CD14-positive monocyte (primary cell): ENCODE measurements at regions not wholly inside any gene's neighbourhood (a gene's known extent, or its start where the extent isn't known, plus 50 kb on each side); places are given as distances from the start of the nearest gene placed in this dataset.
A peak's percentile ranks its signal among the peaks of the same experiment; 100 is the strongest.

ENCODE experiments used
- DNase-seq, 3 donors: peaks; one replicate each; pipeline ENCODE4 v3.0.0-alpha.2; 2011 to 2022
- H2AFZ ChIP-seq: 2 replicates; pipeline ENCODE4 v1.6.0; 2012; ENCODE audit warnings: mild to moderate bottlenecking, low read depth, low read length, inconsistent platforms; ENCODE audit not compliant: insufficient read depth, poor library complexity, severe bottlenecking
- H3K27ac ChIP-seq, 2 donors: 1 replicate in 1 of 2; 2 replicates in 1 of 2; pipeline ENCODE4 v1.5.1; 2012 to 2013; ENCODE audit warnings: low read length in 2 of 2, control low read depth in 1 of 2, inconsistent platforms in 1 of 2, low read depth in 1 of 2, mild to moderate bottlenecking in 1 of 2
- H3K27me3 ChIP-seq, 2 donors: one replicate each; pipeline versions ENCODE4 v1.6.0 to v1.6.1; 2011 to 2013; ENCODE audit warnings: low read length in 2 of 2; ENCODE audit not compliant: control insufficient read depth in 2 of 2, insufficient read depth in 2 of 2
- H3K36me3 ChIP-seq, 2 donors: replicated peaks in 1 of 2; 1 replicate in 1 of 2; 2 replicates in 1 of 2; pipeline versions ENCODE4 v1.5.1 to v1.6.1; 2012 to 2013; ENCODE audit warnings: low read length in 2 of 2, control low read depth in 1 of 2, inconsistent platforms in 1 of 2, mild to moderate bottlenecking in 1 of 2; ENCODE audit not compliant: insufficient read depth in 2 of 2, control insufficient read depth in 1 of 2
- H3K4me1 ChIP-seq, 2 donors: 1 replicate in 1 of 2; 2 replicates in 1 of 2; pipeline versions ENCODE4 v1.5.1 to v1.6.1; 2012 to 2013; ENCODE audit warnings: low read length in 2 of 2, control low read depth in 1 of 2, inconsistent platforms in 1 of 2, mild to moderate bottlenecking in 1 of 2, moderate library complexity in 1 of 2; ENCODE audit not compliant: insufficient read depth in 2 of 2, control insufficient read depth in 1 of 2
- H3K4me2 ChIP-seq: replicated peaks from 2 replicates; pipeline ENCODE3; 2012; ENCODE audit warnings: low read length, moderate library complexity, mild to moderate bottlenecking; ENCODE audit not compliant: poor library complexity, severe bottlenecking; ENCODE audit errors: extremely low read depth
- H3K4me3 ChIP-seq, 3 experiments: fragments of 200-600 bp in 1 of 3; sonication (generic) in 1 of 3; replicated peaks in 1 of 3; 1 replicate in 2 of 3; 2 replicates in 1 of 3; pipeline ENCODE4 v1.5.1; 2011 to 2013; ENCODE audit warnings: low read length in 3 of 3, mild to moderate bottlenecking in 3 of 3, control low read depth in 2 of 3, low read depth in 2 of 3, inconsistent platforms in 1 of 3, moderate library complexity in 1 of 3
- H3K79me2 ChIP-seq: 2 replicates; pipeline ENCODE4 v1.6.0; 2012; ENCODE audit warnings: mild to moderate bottlenecking, control low read depth, inconsistent platforms, low read length, moderate library complexity; ENCODE audit not compliant: insufficient read depth
- H3K9ac ChIP-seq: 2 replicates; pipeline ENCODE4 v1.6.0; 2017; ENCODE audit warnings: low read length, mild to moderate bottlenecking; ENCODE audit not compliant: insufficient read depth, poor library complexity, severe bottlenecking
- H3K9me3 ChIP-seq, 2 donors: replicated peaks in 1 of 2; 1 replicate in 1 of 2; 2 replicates in 1 of 2; pipeline versions ENCODE4 v1.5.1 to v1.6.1; 2012 to 2013; ENCODE audit warnings: low read length in 2 of 2, control low read depth in 1 of 2; ENCODE audit not compliant: control insufficient read depth in 1 of 2, insufficient read depth in 1 of 2
- H4K20me1 ChIP-seq: 2 replicates; pipeline ENCODE4 v1.6.0; 2012; ENCODE audit warnings: mild to moderate bottlenecking, low read length, control low read depth, moderate library complexity; ENCODE audit not compliant: insufficient read depth
- H3K27ac Mint-ChIP-seq, 7 donors: one replicate each; pipeline ENCODE4 v1.8.0; 2020; ENCODE audit warnings: mild to moderate bottlenecking in 7 of 7, mixed read lengths in 7 of 7, moderate library complexity in 6 of 7, inconsistent platforms in 2 of 7
- H3K27me3 Mint-ChIP-seq, 3 donors: one replicate each; pipeline ENCODE4 v1.8.0; 2021 to 2022; ENCODE audit warnings: low read depth in 3 of 3, mild to moderate bottlenecking in 3 of 3, mixed read lengths in 3 of 3, moderate library complexity in 3 of 3, inconsistent platforms in 1 of 3
- H3K36me3 Mint-ChIP-seq, 2 donors: one replicate each; pipeline ENCODE4 v1.8.0; 2020; ENCODE audit warnings: mixed read lengths in 2 of 2, inconsistent platforms in 1 of 2, mild to moderate bottlenecking in 1 of 2
- H3K4me1 Mint-ChIP-seq: one replicate; pipeline ENCODE4 v1.8.0; 2020; ENCODE audit warnings: mild to moderate bottlenecking, mixed read lengths
- H3K4me3 Mint-ChIP-seq, 2 donors: one replicate each; pipeline ENCODE4 v1.8.0; 2020; ENCODE audit warnings: mild to moderate bottlenecking in 2 of 2, mixed read lengths in 2 of 2, moderate library complexity in 1 of 2
- H3K9me3 Mint-ChIP-seq, 7 donors: one replicate each; pipeline ENCODE4 v1.8.0; 2020 to 2022; ENCODE audit warnings: mixed read lengths in 7 of 7, mild to moderate bottlenecking in 6 of 7, moderate library complexity in 6 of 7, inconsistent platforms in 2 of 7
- WGBS: methylation state at CpG from one replicate; pipeline ENCODE4 v1.1.5; 2013; ENCODE audit warnings: missing lambda C conversion rate; ENCODE audit not compliant: insufficient coverage; 5-methylcytosine and 5-hydroxymethylcytosine counted together
- intact Hi-C, 2 donors: fragments of 100-400 bp; cut with micrococcal nuclease; formaldehyde crosslinking; loops; one replicate each; pipeline versions ENCODE4 v1.15.0 to v1.15.1; 2023
- TF ChIP-seq, protein P1 (sequence below): fragments of 200-600 bp; IDR thresholded peaks from one replicate; pipeline ENCODE4 v1.8.0; 2022; ENCODE audit warnings: antibody characterized with exemption, mild to moderate bottlenecking

DNA sequence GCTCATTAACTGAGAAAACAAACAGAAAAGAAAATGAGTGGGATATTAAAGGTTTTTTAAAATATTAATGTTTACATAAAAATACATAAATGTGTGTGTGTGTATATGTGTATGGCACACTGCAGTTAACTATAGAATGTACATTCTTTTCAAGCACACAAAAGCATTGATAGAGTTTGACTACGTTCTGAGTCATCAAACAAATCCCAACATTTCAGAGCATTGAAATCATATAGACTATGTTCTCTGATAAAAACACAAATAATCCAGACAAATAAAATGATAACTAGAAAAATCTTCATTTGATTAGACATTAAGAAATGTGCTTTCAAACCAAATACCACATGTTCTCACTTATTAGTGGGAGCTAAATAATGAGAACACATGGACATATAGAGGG, 84.3 kb upstream of the CELF4 start:
- DNase-seq: no peak
- H3K4me1 Mint-ChIP-seq: no peaks in the 10 kb centered on the region

DNA sequence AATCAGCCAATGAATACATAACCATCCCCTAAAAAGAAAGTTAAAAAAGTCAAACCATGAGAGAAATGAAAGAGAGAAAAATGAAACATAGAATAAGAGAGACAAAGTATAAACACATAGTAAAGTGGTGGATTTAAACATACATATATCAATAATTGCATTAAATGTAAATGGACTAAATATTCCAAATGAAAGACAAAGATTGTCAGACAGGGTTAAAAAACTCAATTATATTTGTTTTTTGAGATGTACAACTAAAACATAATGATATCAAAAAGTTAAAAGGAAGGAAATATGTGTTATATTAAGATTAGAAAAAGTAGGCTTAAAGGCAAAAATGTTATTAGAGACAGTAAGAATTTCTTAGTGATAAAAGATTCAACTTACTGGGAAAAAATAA, 83.8 kb upstream of the CELF4 start:
- no peak for DNase-seq
- Histone ChIP-seq H3K4me2 (no peak overlapping the region), H3K9ac (no peak overlapping the region), H3K27ac (no peak overlapping the region), H4K20me1 (no peaks in the 10 kb centered on the region), H3K9me3 (peaks cover 0 to 9% of the 10 kb centered on the region in 2 donors), H3K27me3 (no peaks in the 10 kb centered on the region), H2AFZ (no peak overlapping the region), H3K4me1 (no peaks in the 10 kb centered on the region), H3K36me3 (no peaks in the 10 kb centered on the region), H3K79me2 (no peaks in the 10 kb centered on the region), H3K4me3 (no peak overlapping the region)
- peaks cover 0 to 4% (median 0%) of the 10 kb centered on the region in 3 donors for H3K27me3 Mint-ChIP-seq
- TF ChIP-seq, protein P1, sequence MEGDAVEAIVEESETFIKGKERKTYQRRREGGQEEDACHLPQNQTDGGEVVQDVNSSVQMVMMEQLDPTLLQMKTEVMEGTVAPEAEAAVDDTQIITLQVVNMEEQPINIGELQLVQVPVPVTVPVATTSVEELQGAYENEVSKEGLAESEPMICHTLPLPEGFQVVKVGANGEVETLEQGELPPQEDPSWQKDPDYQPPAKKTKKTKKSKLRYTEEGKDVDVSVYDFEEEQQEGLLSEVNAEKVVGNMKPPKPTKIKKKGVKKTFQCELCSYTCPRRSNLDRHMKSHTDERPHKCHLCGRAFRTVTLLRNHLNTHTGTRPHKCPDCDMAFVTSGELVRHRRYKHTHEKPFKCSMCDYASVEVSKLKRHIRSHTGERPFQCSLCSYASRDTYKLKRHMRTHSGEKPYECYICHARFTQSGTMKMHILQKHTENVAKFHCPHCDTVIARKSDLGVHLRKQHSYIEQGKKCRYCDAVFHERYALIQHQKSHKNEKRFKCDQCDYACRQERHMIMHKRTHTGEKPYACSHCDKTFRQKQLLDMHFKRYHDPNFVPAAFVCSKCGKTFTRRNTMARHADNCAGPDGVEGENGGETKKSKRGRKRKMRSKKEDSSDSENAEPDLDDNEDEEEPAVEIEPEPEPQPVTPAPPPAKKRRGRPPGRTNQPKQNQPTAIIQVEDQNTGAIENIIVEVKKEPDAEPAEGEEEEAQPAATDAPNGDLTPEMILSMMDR: no peak
- H3K9me3 Mint-ChIP-seq: peaks cover 5 to 19% (median 9%) of the 10 kb centered on the region in 7 donors
- no peaks in the 10 kb centered on the region for H3K36me3 Mint-ChIP-seq
- H3K4me1 Mint-ChIP-seq: no peaks in the 10 kb centered on the region
- intact Hi-C loops: loop anchor here in 1 of 2 donors (10.0 kb wide), 1 partner anchor 65 kb away; no protein-coding TSS in a partner anchor
- no peak overlapping the region for H3K27ac Mint-ChIP-seq
- no peak overlapping the region for H3K4me3 Mint-ChIP-seq

More for the DNA sequence above, 84.3 kb upstream of the CELF4 start:
- no peaks in the 10 kb centered on the region for H3K27me3 ChIP-seq
- no peak overlapping the region for H3K4me3 ChIP-seq
- H3K27me3 Mint-ChIP-seq: peaks cover 0 to 4% (median 0%) of the 10 kb centered on the region in 3 donors
- H3K4me3 Mint-ChIP-seq: no peak overlapping the region
- H3K9ac ChIP-seq: no peak overlapping the region
- H3K27ac Mint-ChIP-seq: peak overlapping the region in 1 of 7 donors; percentile 45
- H4K20me1 ChIP-seq: no peaks in the 10 kb centered on the region
- H3K36me3 ChIP-seq: no peaks in the 10 kb centered on the region
- no peaks in the 10 kb centered on the region for H3K79me2 ChIP-seq
- H3K9me3 Mint-ChIP-seq: peaks cover 5 to 19% (median 12%) of the 10 kb centered on the region in 7 donors
- TF ChIP-seq, protein P1: no peak
- H3K4me1 ChIP-seq: no peaks in the 10 kb centered on the region
- no peak overlapping the region for H2AFZ ChIP-seq
- no peak overlapping the region for H3K27ac ChIP-seq
- H3K36me3 Mint-ChIP-seq: no peaks in the 10 kb centered on the region
- peaks cover 0 to 5% of the 10 kb centered on the region in 2 donors for H3K9me3 ChIP-seq
- no peak overlapping the region for H3K4me2 ChIP-seq
- WGBS: no CpG with 5 or more reads among the region's 1 CpG
- intact Hi-C loops: loop anchor here in 1 of 2 donors (10.0 kb wide), 1 partner anchor 65 kb away; no protein-coding TSS in a partner anchor
